KMS-11 (cell line): ENCODE measurements at regions not wholly inside any gene's neighbourhood (a gene's known extent, or its start where the extent isn't known, plus 50 kb on each side); places are given as distances from the start of the nearest gene placed in this dataset.

Experiments
- H2AFZ ChIP-seq: fragments of 200-600 bp; sonication (generic); 2 replicates; pipeline ENCODE4 v1.6.1; 2016; ENCODE audit warnings: antibody characterized with exemption, mixed run types, low read depth
- H3K27ac ChIP-seq: fragments of 200-600 bp; sonication (generic); 2 replicates; pipeline ENCODE4 v1.6.1; 2016; ENCODE audit warnings: mild to moderate bottlenecking, mixed run types
- H3K27me3 ChIP-seq: fragments of 200-600 bp; sonication (generic); 2 replicates; pipeline ENCODE4 v1.6.1; 2017; ENCODE audit warnings: mild to moderate bottlenecking, low read depth, mixed run types, moderate library complexity; ENCODE audit not compliant: insufficient read depth
- H3K36me3 ChIP-seq: fragments of 200-600 bp; sonication (generic); 2 replicates; pipeline ENCODE4 v1.6.1; 2017; ENCODE audit warnings: mild to moderate bottlenecking, mixed run types; ENCODE audit not compliant: insufficient read depth
- H3K4me1 ChIP-seq: fragments of 200-600 bp; sonication (generic); 2 replicates; pipeline ENCODE4 v1.6.1; 2016; ENCODE audit warnings: mild to moderate bottlenecking, low read depth, mixed run types; ENCODE audit not compliant: poor library complexity, severe bottlenecking
- H3K4me2 ChIP-seq: fragments of 200-600 bp; sonication (generic); 2 replicates; pipeline ENCODE4 v1.7.0; 2016; ENCODE audit warnings: mild to moderate bottlenecking, mixed run types
- H3K4me3 ChIP-seq: fragments of 200-600 bp; sonication (generic); IDR thresholded peaks from 2 replicates; pipeline ENCODE4 v1.6.1; 2017; ENCODE audit warnings: low read depth, low read length, mixed read lengths; ENCODE audit not compliant: insufficient read depth
- H3K79me2 ChIP-seq: fragments of 200-600 bp; sonication (generic); 2 replicates; pipeline ENCODE4 v1.6.1; 2016; ENCODE audit warnings: low read depth, mixed run types; ENCODE audit not compliant: insufficient read depth
- H3K9ac ChIP-seq: fragments of 200-600 bp; sonication (generic); 2 replicates; pipeline ENCODE4 v1.6.1; 2016; ENCODE audit warnings: mild to moderate bottlenecking, mixed run types
- H4K20me1 ChIP-seq: fragments of 200-600 bp; sonication (generic); 2 replicates; pipeline ENCODE4 v1.6.1; 2016; ENCODE audit warnings: mild to moderate bottlenecking, mixed run types; ENCODE audit not compliant: insufficient read depth
- CTCF ChIP-seq: fragments of 200-600 bp; sonication (generic); conservative IDR thresholded peaks from 2 replicates; pipeline ENCODE4 v1.6.1; 2017; ENCODE audit warnings: low read depth, mild to moderate bottlenecking, antibody characterized with exemption, low read length, moderate library complexity, mixed read lengths

GRCh38 chr14:36006623-36007022, 169.9 kb downstream of the PTCSC3 start:
- Histone ChIP-seq H2AFZ (no peak overlapping the region), H3K9ac (no peak overlapping the region), H3K4me2 (no peak overlapping the region), H3K79me2 (no peaks in the 10 kb centered on the region), H3K27me3 (no peaks in the 10 kb centered on the region), H3K4me3 (no peak overlapping the region), H3K27ac (no peak overlapping the region), H3K36me3 (no peaks in the 10 kb centered on the region), H3K4me1 (no peaks in the 10 kb centered on the region), H4K20me1 (no peaks in the 10 kb centered on the region)
- no peak for TF ChIP-seq CTCF

DNA sequence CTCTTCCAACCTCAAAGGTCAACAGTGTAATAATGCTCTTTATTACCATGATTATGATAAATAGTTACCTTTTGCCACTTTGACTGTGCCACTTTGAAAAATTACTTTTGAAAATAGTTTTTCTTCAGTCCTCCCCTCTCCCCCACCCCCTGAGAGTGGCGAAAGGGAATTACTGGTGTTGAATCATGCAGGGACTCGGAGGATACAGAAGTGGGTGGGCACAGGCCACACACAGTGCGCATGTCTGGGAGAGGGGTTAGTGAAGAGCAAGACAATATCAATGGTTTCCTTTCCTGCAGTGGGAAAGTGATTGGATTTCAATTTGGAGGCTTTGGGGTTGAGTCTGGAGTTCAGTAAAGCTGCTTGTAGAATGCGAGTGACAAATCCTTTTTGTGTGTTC, 170.9 kb downstream of the PTCSC3 start:
- no peak overlapping the region for H3K9ac ChIP-seq
- H4K20me1 ChIP-seq, result no peaks in the 10 kb centered on the region
- H3K27ac ChIP-seq, result no peak overlapping the region
- H3K4me1 ChIP-seq, result no peaks in the 10 kb centered on the region
- no peak for TF ChIP-seq CTCF
- no peaks in the 10 kb centered on the region for H3K27me3 ChIP-seq
- H2AFZ ChIP-seq, result no peak overlapping the region
- no peaks in the 10 kb centered on the region for H3K79me2 ChIP-seq
- no peaks in the 10 kb centered on the region for H3K36me3 ChIP-seq
- no peak overlapping the region for H3K4me3 ChIP-seq
- no peak overlapping the region for H3K4me2 ChIP-seq

DNA sequence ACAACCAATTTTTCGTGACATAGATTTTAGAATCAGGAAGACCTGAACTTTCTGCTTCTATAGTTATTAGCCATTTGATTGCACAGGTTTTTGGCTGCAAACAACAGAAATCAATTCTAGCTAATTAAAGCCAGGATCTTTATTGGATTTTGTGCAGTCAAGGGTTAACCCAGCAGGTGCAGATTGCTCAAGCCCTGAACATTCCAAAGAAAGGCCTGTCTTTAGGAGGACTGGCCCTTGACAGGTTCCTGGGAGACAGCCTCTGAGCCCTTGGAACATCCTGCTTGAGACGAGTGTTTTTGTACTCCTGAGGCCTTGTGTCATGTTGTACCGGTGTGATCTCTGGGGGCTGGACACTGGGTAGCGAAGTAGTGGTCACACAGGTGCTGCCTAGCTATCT, 174.6 kb downstream of the PTCSC3 start:
- H3K4me1 ChIP-seq, result no peaks in the 10 kb centered on the region
- no peak overlapping the region for H3K27ac ChIP-seq
- H3K79me2 ChIP-seq, result no peaks in the 10 kb centered on the region
- H3K27me3 ChIP-seq, result no peaks in the 10 kb centered on the region
- H3K36me3 ChIP-seq, result no peaks in the 10 kb centered on the region
- TF ChIP-seq CTCF, result no peak
- H4K20me1 ChIP-seq, result no peaks in the 10 kb centered on the region
- no peak overlapping the region for H2AFZ ChIP-seq
- H3K4me3 ChIP-seq, result no peak overlapping the region
- H3K4me2 ChIP-seq, result no peak overlapping the region
- H3K9ac ChIP-seq, result no peak overlapping the region

DNA sequence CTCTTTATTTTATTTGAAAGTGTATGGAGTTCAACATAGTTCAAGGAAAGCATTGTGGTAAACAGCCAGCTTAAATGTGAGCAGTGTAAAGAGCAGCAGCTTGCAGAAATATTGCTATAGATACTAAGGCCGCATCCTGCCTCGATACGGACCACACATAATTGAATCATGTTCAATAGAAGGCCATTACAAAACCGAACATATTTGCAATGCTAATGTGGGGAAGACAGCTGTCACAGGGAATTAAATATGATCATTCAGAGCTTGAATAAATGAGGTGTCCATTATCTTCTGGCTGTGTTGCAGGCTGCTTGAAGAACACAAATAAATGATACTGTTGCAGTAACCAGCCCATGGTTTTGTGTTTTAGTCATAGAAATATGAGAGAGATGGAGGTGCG, 173.2 kb downstream of the BRMS1L start:
- Histone ChIP-seq H3K36me3 (no peaks in the 10 kb centered on the region), H4K20me1 (no peaks in the 10 kb centered on the region), H3K27ac (no peak overlapping the region), H3K9ac (no peak overlapping the region), H3K4me1 (no peaks in the 10 kb centered on the region), H2AFZ (no peak overlapping the region), H3K79me2 (no peaks in the 10 kb centered on the region), H3K27me3 (no peaks in the 10 kb centered on the region), H3K4me3 (no peak overlapping the region), H3K4me2 (no peak overlapping the region)
- no peak for TF ChIP-seq CTCF

DNA sequence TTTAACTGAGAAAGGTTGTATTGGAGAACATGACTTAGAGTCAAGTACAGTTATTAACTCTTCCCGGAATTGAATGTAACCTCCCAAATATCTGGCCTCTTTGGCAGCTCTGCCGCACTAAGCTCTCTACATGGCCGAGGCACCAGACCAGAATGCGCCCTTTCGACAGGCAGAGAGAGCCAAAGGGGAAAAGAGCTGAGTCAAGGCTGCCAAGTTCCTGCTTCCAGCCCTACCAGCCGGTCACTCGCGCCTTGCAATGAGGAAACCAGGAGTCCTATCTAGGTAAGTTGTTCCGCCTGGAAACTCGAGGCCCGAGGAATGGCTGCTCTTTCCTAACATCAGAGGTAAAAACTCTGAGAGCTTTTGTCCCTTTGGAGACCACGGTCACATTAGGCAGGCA, 172.2 kb downstream of the BRMS1L start:
- Histone ChIP-seq H3K4me1 (no peaks in the 10 kb centered on the region), H3K4me3 (no peak overlapping the region), H2AFZ (no peak overlapping the region), H3K4me2 (no peak overlapping the region), H3K27ac (no peak overlapping the region), H3K9ac (no peak overlapping the region), H3K36me3 (no peaks in the 10 kb centered on the region), H4K20me1 (no peaks in the 10 kb centered on the region), H3K27me3 (no peaks in the 10 kb centered on the region), H3K79me2 (no peaks in the 10 kb centered on the region)
- no peak for TF ChIP-seq CTCF
